IPS-18a (cell line): ENCODE measurements at regions not wholly inside any gene's neighbourhood (a gene's known extent, or its start where the extent isn't known, plus 50 kb on each side); places are given as distances from the start of the nearest gene placed in this dataset.

Source experiments
- H3K27ac ChIP-seq: one replicate; pipeline ENCODE4 v1.5.1; 2013; ENCODE audit warnings: low read length
- H3K27me3 ChIP-seq: one replicate; pipeline ENCODE4 v1.6.1; 2013; ENCODE audit warnings: mild to moderate bottlenecking, low read length; ENCODE audit not compliant: control insufficient read depth, insufficient read depth
- H3K36me3 ChIP-seq: one replicate; pipeline ENCODE4 v1.6.1; 2013; ENCODE audit warnings: low read depth, low read length; ENCODE audit not compliant: control insufficient read depth
- H3K4me1 ChIP-seq: one replicate; pipeline ENCODE4 v1.6.1; 2013; ENCODE audit warnings: low read depth, low read length; ENCODE audit not compliant: control insufficient read depth
- H3K4me3 ChIP-seq: one replicate; pipeline ENCODE4 v1.5.1; 2013; ENCODE audit warnings: low read length
- H3K9ac ChIP-seq: one replicate; pipeline ENCODE4 v1.6.1; 2013; ENCODE audit warnings: mild to moderate bottlenecking, low read length, moderate library complexity
- H3K9me3 ChIP-seq: one replicate; pipeline ENCODE4 v1.6.1; 2013; ENCODE audit warnings: low read depth, low read length; ENCODE audit not compliant: control insufficient read depth

DNA sequence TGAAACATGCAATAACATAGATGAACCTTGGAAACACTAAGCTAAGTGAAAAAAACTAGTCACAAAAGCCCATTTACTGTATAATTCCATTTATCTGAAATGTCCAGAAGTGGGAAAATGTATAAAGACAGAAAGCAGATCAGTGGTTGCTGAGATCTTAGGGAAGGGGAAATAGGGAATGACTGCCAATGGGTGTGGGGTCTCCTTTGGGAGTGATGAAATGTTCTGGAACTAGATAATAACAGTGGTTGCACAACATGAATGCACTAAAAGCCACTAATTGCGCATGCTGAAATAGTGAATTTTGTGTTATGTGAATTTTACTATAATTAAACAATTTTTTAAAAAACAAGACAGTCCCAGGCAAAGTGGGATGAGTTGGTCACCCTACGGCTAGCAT, 472.8 kb downstream of the CCDC171 start:
- Histone ChIP-seq H3K27ac (no peak overlapping the region), H3K36me3 (no peaks in the 10 kb centered on the region), H3K4me3 (no peak overlapping the region), H3K9ac (no peak overlapping the region), H3K27me3 (no peaks in the 10 kb centered on the region), H3K9me3 (no peaks in the 10 kb centered on the region), H3K4me1 (peaks cover 4% of the 10 kb centered on the region)

- Histone ChIP-seq H3K27ac (no peak overlapping the region), H3K9me3 (no peaks in the 10 kb centered on the region), H3K27me3 (no peaks in the 10 kb centered on the region), H3K4me3 (no peak overlapping the region), H3K4me1 (peaks cover 9% of the 10 kb centered on the region), H3K9ac (no peak overlapping the region), H3K36me3 (no peaks in the 10 kb centered on the region)
Observed at GRCh38 chr9:16026886-16027285, 474.0 kb downstream of the CCDC171 start.

DNA sequence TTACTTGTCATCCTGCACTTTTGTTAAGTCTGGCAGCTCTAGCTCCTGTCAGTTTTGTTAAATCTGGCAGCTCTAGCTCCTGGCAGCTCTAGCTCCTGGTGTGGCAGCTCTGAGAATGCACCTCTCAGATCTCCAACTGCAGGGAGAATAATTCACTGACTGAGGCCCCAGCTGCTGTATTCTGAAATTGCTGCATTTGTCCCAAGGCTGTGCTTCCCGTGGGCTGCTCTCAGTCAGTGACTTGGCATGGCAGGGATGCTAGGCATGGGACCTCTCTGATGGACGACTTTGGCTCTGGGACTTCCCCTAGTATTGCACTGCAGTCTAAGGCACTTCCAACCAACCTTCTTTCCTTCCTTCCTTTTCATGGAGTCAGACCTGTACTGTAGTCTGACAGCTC, 475.7 kb downstream of the CCDC171 start:
- Histone ChIP-seq H3K27ac (no peak overlapping the region), H3K36me3 (no peaks in the 10 kb centered on the region), H3K9me3 (no peaks in the 10 kb centered on the region), H3K27me3 (no peaks in the 10 kb centered on the region), H3K4me3 (no peak overlapping the region), H3K4me1 (peaks cover 5% of the 10 kb centered on the region), H3K9ac (no peak overlapping the region)

DNA sequence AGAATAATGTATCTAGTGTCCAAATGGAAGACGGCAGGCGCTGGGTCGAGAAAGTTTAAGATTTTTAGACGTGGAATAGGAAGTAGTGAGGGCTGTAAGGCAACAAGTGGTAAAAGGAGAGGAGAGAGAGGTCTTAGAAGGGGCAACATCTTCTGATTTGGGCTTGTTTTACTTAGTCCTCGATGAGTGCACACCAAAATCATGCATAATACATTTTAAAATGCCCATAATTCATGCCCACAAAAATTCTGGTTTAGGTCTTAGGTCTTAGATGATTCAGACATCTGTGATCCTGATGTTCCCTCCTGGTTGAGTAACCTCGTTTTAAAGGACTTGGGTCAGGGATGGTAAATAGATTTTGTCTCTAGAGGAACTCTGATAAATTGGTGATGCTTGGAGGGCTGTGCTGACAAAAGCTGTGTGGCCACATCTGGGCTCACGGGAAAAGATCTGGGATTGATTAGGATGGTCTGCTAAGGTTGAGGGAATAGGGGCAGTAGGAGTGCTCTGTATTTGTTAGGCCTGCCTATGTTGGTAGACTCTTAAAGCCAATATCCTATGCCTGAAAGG, 476.3 kb downstream of the CCDC171 start:
- H3K27me3 ChIP-seq = no peaks in the 10 kb centered on the region
- H3K4me1 ChIP-seq = peaks cover 5% of the 10 kb centered on the region
- no peaks in the 10 kb centered on the region for H3K36me3 ChIP-seq
- no peak overlapping the region for H3K9ac ChIP-seq
- H3K9me3 ChIP-seq = no peaks in the 10 kb centered on the region
- no peak overlapping the region for H3K27ac ChIP-seq
- H3K4me3 ChIP-seq = no peak overlapping the region

GRCh38 chr9:16029796-16030363, 477.0 kb downstream of the CCDC171 start:
- Histone ChIP-seq H3K4me3 (no peak overlapping the region), H3K4me1 (peaks cover 5% of the 10 kb centered on the region), H3K27me3 (no peaks in the 10 kb centered on the region), H3K9ac (no peak overlapping the region), H3K9me3 (no peaks in the 10 kb centered on the region), H3K27ac (no peak overlapping the region), H3K36me3 (no peaks in the 10 kb centered on the region)

GRCh38 chr9:16030528-16031185, 477.8 kb downstream of the CCDC171 start:
- Histone ChIP-seq H3K9me3 (no peaks in the 10 kb centered on the region), H3K27me3 (no peaks in the 10 kb centered on the region), H3K9ac (no peak overlapping the region), H3K27ac (no peak overlapping the region), H3K4me3 (no peak overlapping the region), H3K36me3 (no peaks in the 10 kb centered on the region), H3K4me1 (peaks cover 5% of the 10 kb centered on the region)

DNA sequence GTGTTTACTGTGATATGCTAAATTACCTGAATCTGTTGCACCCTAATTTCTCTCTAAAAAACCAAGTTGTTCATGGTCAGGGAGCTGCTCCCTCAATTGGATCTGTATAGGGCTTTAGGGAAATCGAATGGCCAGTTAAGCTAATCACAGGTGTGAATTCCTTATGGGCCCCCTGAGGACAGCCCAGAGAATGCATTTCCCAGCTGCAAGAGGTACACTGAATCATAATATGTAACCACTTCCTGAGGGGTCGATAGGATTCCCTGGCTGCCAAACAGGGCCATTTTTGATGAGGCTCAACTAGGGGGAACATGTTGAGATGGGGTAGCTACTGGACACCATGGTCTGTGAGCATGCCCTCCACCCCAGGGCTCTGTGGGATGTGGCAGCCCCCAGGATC, 478.6 kb downstream of the CCDC171 start:
- Histone ChIP-seq H3K9ac (no peak overlapping the region), H3K36me3 (no peaks in the 10 kb centered on the region), H3K4me3 (no peak overlapping the region), H3K4me1 (peaks cover 5% of the 10 kb centered on the region), H3K9me3 (no peaks in the 10 kb centered on the region), H3K27me3 (no peaks in the 10 kb centered on the region), H3K27ac (no peak overlapping the region)

GRCh38 chr9:16031971-16032370, 479.1 kb downstream of the CCDC171 start:
- H3K27me3 ChIP-seq = no peaks in the 10 kb centered on the region
- H3K4me3 ChIP-seq = no peak overlapping the region
- H3K36me3 ChIP-seq = no peaks in the 10 kb centered on the region
- H3K4me1 ChIP-seq = peaks cover 5% of the 10 kb centered on the region
- H3K27ac ChIP-seq = no peak overlapping the region
- H3K9ac ChIP-seq = no peak overlapping the region
- H3K9me3 ChIP-seq = no peaks in the 10 kb centered on the region

- Histone ChIP-seq H3K27ac (no peak overlapping the region), H3K36me3 (no peaks in the 10 kb centered on the region)
Observed at GRCh38 chr9:16032799-16033198, 480.0 kb downstream of the CCDC171 start.

GRCh38 chr9:16033253-16033652, 480.4 kb downstream of the CCDC171 start:
- H3K4me1 ChIP-seq = peaks cover 5% of the 10 kb centered on the region
- no peaks in the 10 kb centered on the region for H3K27me3 ChIP-seq
- no peak overlapping the region for H3K4me3 ChIP-seq
- H3K27ac ChIP-seq = no peak overlapping the region
- no peak overlapping the region for H3K9ac ChIP-seq
- no peaks in the 10 kb centered on the region for H3K36me3 ChIP-seq
- H3K9me3 ChIP-seq = no peaks in the 10 kb centered on the region

More at GRCh38 chr9:16032799-16033198, 480.0 kb downstream of the CCDC171 start:
- no peak overlapping the region for H3K9ac ChIP-seq
- no peaks in the 10 kb centered on the region for H3K27me3 ChIP-seq
- H3K9me3 ChIP-seq = no peaks in the 10 kb centered on the region
- no peak overlapping the region for H3K4me3 ChIP-seq
- peaks cover 5% of the 10 kb centered on the region for H3K4me1 ChIP-seq

DNA sequence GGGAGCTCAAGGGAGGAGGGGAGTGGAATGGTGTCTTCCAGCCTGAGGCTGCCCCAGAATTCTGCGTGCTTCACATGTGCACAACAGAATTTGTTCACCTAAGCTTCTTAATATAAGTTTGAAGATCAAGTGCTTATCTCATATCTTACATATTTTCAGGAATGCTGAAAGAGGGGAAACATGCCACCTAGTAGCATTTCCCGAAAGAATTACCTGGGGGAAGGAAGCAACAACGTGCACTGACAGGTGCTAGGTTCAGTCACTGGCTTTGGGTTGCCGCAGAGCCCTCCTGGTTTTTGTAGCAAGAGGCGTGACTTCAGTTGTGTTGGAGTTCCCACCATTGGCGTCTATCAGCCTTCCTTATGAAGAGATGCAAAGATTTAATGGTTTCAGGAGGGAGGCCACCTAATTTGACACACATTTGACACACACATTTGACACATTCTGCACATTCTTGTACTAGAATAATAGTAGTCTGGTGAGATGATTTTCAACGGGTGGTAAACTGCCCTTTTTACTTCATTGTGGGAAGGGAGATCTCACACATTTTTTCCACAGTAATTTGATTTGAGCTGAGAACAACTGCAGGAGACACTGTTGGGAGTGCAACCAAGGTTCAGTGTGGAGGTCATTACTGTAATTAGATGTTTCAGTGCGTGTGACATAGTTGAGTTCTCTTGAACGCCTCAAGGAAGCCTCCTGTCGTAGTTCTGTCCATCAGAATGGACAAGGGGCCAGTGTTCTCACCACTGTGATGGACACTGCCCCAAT, 481.3 kb downstream of the CCDC171 start:
- H3K4me3 ChIP-seq = no peak overlapping the region

More for the DNA sequence above, 481.3 kb downstream of the CCDC171 start:
- Histone ChIP-seq H3K9ac (no peak overlapping the region), H3K4me1 (peaks cover 8% of the 10 kb centered on the region), H3K27me3 (no peaks in the 10 kb centered on the region), H3K36me3 (no peaks in the 10 kb centered on the region), H3K9me3 (no peaks in the 10 kb centered on the region), H3K27ac (no peak overlapping the region)
